Tibial nerve (tissue), 4 donors: ENCODE measurements at regions not wholly inside any gene's neighbourhood (a gene's known extent, or its start where the extent isn't known, plus 50 kb on each side); places are given as distances from the start of the nearest gene placed in this dataset.

Experiments used
- CTCF ChIP-seq, 5 experiments: fragments of 200-600 bp in 3 of 5; fragments of 450-650 bp in 2 of 5; sonication (generic) in 3 of 5; IDR thresholded peaks; one replicate each; pipeline ENCODE4 v1.5.1; 2016 to 2019; ENCODE audit warnings: antibody characterized with exemption in 5 of 5, mild to moderate bottlenecking in 3 of 5, moderate library complexity in 2 of 5
- EP300 ChIP-seq, 2 donors: sonication (generic); formaldehyde crosslinking; IDR thresholded peaks; one replicate each; pipeline ENCODE4 v1.6.1; 2017; ENCODE audit warnings: antibody characterized with exemption in 2 of 2, mild to moderate bottlenecking in 1 of 2
- POLR2A ChIP-seq, 2 donors: fragments of 450-650 bp; IDR thresholded peaks; one replicate each; pipeline ENCODE4 v1.6.1; 2017; ENCODE audit warnings: antibody characterized with exemption in 2 of 2, mild to moderate bottlenecking in 2 of 2, moderate library complexity in 2 of 2

- TF ChIP-seq CTCF (IDR thresholded peaks at IDR 0.05) (no peak), POLR2A (IDR thresholded peaks at IDR 0.05) (no peak), EP300 (IDR thresholded peaks at IDR 0.05) (no peak)
These were observed 101.0 kb downstream of the FAM114A2 start for GRCh38 chr5:153937661-153938060.
